Smooth muscle cell of the brain vasculature (primary cell): ENCODE measurements at regions not wholly inside any gene's neighbourhood (a gene's known extent, or its start where the extent isn't known, plus 50 kb on each side); places are given as distances from the start of the nearest gene placed in this dataset.

Experiments
- DNase-seq: peaks from one replicate; pipeline ENCODE4 v3.0.0-alpha.2; 2012; ENCODE audit warnings: low read depth, low spot score

DNA sequence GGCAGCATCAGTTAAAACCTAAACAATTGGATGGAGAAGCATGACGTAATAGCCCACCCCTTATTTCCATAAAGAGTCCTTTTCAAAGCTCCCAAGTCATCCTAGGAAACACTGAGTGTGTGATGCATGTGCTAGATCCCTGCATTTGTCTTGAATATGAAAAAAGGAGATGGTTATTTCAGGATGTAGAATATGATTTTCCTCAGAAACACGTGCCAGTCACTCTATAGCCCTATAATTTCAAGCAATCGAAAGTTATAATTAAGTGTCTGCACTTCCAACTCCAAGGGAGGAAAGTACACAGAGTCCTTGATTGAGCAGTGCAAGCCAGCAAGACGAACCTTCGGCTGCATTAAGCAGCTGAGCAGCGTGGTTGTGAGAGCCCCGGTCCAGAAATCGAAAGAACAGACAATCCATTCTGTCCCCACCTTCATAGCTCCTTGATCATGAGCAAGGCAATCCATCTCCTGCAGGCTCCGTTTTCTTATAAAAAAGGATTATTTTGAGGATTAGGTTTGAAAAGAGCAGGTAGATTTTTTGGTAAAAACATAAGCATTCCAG is 287.7 kb downstream of the FBXO15 start:
- DNase-seq, result no peak

DNA sequence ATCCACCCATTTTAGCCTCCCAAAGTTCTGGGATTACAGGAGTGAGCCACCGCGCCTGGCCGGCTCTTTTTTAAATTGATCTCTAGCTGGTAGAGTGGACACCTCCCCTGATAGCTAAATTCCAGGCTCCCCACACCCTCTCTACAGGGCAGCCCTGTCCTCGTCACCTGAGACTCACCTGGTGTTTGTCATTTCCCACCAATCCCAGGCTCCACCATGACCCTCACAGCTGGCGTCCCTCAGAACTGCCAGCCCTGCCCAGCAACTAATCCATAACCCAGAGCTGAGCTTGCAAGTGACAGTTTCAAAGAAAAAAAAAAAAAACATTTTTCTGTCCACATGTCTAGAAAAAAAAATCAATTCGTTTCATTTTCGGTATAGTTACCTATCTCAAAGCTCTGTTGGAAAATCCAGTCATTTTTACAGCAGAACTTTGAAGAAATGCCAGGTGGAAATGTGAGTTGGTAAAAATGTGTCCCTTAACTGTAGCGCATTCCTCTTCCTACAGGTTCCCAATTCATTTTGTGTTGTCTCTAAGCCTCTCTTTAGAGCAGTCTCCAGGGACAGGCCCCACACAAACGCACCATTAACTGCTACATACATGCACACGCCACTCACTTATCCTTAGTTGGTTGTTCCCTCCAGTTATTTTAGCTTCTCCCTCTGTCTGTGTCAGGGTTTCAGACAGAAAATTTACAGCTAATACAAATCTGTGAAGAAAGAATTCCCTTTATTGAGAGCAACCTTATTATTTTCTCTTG is 294.7 kb downstream of the FBXO15 start:
- DNase-seq, result no peak

DNA sequence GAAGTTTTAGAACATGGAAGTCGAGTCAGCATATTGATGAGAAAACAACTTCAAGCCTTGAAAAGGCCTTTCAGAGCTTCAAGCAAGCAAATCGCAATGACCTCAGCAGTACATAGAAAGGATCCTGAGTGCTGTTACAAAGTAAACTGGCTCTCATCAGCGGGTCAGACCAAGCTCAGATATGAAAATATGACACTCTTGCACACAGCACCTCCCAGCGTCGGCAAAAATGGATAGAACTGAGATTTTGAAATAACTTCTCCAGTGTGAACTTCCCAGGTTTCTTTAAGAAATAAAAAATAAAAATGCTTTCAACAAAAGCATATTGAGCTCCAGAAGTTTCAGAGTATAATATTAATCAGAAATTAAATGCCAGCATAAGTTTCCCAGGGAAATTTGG is 296.9 kb downstream of the FBXO15 start:
- DNase-seq, result no peak

DNA sequence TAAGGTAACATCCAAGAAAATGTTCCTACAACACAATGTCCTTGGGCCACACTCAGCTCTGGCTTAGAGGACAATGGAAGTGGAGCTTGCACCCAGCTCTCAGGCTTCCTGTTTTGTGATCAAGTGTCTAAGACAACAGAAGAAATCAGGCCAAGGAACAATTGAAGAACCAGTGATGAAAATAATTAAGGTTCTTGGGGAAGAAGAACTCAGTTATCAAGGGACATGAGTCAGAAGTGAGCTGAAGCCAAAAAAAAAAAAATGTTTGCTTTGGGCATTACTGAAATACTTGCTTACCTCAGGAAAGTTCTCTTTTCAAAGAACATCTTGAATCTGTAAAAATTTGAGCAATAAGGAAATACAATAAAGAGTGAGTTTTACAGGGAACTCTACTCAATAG is 299.0 kb downstream of the FBXO15 start:
- peak; percentile 51 for DNase-seq

DNA sequence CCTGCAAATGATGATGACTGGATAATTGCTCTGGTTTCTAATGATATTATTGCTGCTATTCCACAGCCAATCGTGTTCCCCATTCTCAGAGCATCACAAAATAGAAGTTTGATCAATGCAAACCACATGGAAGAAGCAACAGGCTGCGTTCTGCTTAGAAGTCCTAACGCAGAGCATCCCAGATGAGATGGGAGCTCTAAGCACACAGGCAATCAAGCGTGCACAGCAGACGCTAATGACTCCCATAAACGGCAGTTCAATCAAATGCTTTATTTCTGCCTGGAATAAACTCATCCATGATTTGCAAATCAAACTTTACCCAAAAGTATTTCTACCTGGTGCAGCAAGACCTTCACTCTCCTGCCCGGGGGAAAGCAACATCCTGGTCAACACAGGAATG is 304.2 kb downstream of the FBXO15 start:
- DNase-seq, result no peak

DNA sequence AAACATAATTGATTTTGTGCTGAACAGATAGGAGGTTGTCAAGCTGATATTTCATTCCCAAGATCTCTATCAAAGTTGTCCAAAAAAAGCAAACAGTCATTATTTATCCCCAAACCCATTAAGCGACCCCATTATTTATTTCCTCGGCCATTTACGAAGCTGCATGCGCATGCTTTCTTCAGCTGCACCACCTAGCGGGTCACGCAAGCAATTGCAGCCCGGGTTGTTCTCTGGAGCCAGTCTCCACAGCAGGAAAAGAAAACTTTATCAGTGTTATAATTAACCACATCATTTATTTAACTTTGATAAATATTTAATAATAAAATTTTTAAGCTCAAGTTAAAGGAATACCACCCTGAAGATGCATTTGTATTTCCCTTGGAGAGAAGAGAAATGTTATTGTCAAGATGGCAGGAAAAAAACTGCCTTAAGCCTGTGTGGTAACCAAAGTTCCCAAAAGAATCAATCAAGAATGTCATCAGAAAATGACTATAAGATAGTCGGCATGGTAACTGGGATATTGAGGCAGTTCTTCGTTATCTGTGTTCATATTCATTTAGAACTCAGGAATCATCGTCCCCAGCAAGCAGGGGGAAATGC is 304.7 kb downstream of the FBXO15 start:
- peak; percentile 26 for DNase-seq

DNA sequence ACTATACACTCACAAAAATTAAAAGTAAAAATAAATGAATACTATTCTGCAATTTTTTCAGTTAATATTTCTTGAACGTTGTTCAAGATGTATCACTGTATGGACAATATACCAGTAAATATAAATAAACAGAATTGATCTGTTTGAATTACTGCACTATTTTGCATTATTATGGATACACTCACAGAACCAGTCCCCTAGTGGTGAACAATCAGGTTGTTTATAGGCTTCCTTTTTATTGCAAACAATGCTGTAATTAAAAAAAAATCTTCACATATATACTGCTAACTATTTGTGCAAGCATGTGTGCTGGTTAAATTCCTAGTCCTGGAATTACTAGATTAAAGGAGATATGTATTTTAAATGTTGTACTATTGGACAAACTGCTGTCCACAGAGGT is 306.0 kb downstream of the FBXO15 start:
- DNase-seq, result no peak

DNA sequence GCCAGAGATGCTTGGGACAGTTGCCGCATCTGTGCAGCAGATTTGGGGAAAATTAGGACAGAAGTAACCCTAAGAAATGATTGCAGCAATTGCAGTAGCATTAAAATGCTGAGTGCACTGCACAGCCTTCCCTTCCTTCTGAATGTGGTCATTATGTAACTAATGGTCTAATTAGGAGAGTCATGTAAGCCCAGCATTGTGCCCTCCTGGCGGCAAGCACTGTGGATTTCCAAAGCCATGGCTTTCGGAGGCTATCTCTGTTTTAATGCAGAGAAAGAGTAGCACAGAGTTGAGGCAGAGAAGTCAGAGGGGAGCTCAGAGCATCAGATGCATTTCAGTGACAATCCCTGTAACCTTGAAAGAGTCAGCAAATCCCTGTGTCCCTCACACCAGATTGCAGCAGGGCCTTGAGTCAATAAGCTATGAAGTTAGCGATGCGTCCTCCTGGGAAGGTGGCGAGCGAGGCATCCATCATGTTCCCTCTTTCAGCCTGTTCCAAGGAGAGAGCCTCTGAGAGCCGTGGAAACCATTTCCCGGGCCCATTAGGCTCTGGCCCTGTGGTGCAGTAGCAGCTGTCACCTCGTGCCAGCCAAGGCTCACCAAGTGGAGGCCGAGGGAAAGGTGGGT is 307.2 kb downstream of the FBXO15 start:
- DNase-seq, result no peak

DNA sequence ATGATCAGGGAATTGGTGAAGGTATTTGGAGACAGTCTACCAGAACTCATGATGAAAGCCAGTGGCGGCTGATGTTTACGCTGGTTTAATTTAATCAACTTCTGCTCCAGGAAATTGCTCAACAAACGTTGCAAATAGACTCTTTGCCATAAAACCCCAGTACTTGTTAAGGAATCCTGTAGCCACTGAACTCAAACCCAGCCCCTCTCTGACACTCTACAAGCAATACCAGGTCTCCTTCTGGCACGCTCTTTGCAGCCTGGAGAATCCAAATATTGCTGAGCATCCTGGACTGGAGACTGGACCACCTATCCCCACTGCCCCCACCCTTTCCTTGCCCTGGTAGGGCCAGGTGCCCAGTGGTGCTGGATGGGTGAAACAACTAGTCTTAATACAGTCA is 308.2 kb downstream of the FBXO15 start:
- DNase-seq, result no peak

DNA sequence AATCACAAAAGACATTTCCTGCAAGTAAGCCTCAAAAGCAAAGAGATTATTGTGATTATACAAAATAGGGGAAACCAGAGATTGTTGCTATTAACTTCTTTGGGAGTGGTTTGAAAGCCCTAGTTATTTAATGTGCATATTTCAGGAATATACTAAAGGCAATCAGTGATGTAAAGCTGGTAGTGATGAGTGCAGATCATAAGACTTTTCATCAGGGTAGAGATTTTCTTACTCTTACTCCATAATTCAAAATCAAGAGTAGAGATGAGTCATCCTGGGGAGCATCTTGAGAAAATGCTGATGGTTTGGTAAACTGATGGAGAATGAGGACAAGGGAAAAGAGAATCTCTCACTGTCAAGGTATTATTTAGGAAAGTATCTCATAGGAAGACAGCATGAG is 309.5 kb downstream of the FBXO15 start:
- DNase-seq, result no peak

DNA sequence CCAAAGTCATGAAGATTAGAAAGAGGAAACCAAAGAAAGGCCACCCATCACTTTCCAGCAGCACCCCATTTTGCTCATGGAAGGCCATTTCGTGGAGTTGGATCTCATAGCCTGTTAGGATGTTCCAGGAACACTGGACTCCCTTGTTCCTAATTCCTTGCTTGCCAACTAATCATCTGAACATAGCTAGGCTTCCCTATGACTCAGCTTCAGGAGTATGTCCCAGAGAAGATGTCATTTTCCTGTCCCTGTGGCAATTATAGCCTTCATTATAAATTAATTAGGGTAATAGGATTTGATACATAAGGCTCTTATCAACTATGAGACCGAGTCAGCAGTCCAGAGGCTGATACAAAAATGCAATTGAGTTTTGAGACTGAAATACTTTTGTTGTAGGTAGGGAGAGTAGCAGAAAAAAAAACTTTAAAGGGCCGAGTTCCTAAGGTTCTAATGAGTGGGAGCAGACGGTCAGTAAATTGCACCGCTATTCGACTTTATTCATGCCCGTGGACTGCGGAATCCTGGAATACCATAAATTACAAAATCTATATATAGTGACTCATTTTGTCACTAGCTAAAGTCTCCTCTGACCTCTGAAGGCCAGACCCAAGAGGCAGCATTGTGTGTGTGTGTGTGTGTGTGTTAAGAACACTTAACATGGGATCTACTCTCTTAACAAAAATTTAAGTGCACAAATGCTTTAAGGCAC is 311.8 kb downstream of the FBXO15 start:
- DNase-seq, result no peak

DNA sequence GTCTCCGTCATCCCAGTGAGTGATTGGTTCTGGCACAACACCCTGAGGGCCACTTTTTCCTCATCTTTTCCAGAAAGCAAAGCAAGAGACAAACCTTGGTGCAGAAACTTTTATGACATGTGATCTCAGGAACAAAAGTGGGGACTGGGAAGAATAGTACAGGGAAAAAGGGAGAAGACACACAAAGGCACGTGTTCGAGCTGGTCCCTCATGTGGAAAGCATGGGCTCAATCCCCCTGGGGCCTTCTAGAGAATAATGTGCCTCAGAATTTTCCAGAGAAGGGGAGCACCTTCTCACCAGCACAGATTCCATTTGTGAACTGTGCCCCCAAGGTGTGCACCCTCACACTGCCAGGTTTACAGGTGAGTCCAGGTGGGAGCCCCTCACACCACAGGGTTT is 312.6 kb downstream of the FBXO15 start:
- DNase-seq, result no peak

DNA sequence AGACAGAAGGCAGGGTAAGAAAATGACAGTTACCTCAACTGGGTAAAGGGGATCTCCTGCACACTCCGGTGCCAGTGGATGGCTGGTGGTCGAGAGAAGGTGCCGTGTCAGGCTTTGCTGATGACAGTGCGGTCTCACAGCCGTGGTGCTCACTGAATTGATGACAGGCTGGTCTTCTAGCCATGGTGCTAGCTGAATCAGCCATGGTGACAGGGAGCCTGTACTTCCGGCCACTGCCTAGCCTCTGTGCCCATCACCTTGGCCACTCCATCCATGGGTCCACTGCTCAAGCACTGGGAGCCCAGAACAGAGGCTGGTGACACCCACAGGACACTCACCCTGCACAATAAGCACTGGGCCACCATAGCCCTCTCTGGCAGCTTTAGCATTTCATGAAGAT is 315.9 kb downstream of the FBXO15 start:
- DNase-seq, result no peak

DNA sequence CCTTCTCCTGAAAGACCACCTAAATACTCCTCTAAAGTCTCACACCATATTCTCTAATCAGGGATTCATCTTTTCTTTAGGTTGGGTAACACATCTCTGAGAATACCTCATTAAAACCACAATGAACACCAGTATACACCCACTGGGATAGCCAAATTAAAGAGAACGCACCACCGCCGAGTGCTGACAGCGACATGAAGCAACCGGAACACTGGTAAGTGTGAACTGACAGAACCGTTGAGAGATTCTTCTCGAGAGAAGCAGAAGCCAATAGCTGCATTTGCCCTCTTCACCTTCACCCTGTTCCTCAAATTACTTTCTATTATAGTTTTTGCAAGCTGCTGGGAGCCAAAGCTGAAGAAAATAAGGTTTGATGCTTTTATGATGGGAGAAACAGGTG is 318.5 kb downstream of the FBXO15 start:
- no peak for DNase-seq

DNA sequence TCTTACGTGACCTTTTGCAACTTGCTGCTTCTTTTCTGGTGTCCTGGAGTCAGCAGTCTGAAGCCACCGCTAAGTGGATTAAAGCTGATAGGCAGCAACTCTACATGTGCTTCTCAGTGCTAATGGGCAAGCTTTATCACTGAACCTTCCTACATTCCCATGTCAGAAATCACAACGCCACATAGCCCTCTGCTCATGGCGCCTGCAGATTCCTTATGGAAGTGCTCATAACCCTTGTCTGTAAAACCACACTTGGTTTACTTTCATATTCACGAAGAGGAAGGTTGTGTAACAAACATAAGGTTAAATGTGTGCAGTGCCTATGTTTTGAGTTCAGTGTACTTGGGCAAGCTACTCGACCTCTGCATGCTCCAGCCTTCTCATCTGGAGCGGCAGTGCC is 319.8 kb downstream of the FBXO15 start:
- DNase-seq, result no peak

DNA sequence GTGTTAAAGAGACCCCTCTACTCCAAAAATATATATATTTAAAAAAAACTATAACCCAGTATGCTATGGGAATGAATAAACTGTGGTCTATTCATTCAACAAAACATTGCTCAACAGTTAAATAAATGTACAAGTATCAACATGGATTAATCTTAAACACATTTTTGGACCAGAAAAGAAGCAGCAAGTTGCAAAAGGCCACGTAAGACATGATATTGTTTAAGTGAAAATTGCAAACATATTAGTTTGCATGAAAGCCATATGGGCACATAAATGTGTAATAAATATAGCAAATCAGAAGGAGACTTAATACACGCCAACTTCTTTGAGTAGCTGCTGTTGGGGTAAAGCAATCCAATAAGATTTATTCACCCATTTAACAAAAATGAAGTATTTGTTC is 321.5 kb downstream of the FBXO15 start:
- DNase-seq, result no peak

DNA sequence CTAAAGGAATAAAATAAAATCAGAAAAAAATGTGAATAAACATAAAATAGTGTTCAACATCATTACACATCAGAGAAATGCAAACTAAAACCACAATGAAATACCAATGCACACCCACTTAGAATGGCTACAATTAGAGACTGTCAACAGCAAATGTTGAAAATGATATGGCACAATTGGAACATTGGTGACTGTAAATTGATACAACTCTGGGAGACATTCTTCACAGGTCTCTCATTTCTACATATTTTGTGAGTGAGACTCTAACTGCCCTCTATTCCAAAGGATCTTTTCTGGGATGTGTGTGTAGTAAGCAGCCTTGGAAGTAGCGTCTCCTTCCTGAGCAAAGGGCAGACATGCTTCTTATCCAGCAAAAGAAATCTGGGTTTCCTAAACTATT is 323.0 kb downstream of the FBXO15 start:
- DNase-seq, result no peak

DNA sequence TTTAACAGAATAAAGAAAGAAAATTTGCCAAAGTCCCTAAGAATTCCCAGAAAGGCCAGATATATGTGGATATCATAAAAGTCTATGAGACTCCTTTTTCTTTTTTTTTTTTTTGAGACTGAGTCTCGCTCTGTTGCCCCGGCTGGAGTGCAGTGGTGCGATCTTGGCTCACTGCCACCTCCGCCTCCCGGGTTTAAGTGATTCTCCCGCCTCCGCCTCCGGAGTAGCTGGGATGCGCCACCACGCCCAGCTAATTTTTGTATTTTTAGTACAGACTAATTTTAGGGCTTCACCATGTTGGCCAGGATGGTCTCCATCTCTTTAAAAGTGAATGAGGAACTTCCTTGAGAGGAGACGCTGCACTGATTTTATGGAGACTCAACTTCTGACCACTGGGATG is 335.2 kb downstream of the FBXO15 start:
- DNase-seq, result no peak

DNA sequence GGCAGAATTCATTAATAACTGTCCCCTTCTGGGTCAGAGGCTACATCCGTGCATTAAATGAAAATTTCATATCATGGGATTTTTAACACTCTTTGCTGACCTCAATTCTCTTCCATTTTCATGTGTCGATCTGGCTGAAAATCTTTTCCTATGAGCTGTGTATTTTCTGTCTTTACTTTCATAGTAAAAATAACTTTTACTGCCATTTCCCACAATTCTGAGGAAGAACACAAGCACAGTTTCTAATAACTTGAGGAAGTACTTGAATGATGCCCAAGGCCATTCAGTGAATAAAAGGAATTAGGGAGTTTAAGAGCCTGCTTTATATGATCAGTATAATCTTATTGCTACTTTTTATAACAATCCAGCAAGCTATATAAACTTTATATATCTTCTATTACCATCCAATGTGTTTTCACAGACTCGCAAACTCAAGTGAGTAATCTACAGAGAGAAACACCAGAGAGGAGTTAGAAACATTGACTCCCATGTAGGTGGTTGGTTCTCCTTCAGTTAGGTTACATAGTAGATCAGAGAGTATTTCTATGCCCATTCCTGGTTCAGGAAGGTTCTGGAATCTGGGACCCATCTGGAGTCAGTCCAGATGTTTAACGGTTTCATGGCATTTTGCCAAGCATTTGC is 340.0 kb downstream of the FBXO15 start:
- no peak for DNase-seq

DNA sequence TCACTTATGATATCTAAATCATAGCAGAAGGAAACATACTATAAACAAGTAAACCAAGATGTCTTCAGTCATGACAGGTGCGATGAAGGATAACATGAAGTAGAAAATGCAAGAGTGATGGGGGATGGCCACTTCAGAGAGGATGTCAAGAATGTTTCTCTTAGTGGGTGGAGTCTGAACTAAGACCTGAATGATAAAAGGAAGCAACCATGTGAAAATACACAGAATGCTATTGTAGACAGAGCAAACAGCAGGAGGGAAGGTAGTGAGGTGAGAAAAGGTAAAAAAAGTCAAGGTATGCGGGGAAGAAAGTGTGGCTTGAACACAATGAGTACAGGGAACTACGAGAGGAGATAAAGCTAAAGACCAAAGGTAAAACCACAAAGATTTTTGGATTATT is 341.6 kb downstream of the FBXO15 start:
- no peak for DNase-seq

DNA sequence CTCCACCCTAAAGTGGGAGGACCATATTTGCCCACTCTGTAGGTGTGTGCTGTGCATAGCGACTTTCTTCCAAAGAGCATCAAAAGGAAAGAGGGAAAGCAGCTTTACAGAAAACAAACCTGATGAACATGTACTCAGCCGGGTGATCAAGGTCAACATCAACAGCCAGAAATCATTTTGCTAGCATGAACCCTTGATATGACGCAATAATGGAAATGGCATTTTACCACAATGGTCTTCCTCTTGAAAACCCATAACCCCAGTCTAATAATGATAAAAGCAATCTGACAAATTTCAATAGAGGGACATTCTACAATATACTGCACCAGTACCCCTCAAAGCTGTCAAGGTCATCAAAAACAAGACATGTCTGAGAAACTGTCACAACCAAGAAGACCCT is 350.2 kb downstream of the FBXO15 start:
- no peak for DNase-seq

DNA sequence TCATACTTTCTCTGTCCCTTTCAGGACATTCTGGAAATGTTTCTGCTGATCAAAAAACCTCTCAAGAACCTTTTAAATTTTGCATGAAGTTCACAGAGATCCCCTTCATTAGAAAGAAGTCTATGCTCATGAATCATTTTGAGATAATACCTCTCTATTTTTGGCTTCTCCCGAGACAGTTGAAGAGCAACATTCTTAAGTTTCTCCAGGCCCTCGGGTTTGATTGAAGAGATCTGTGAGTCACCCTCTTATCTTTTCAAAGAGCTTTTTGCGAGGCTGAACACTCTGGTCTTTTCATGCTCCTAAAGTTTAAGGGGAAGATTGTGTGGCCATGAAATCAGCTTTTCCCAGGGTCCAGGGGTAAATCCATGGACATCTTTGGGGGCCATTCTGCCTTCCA is 354.2 kb downstream of the FBXO15 start:
- no peak for DNase-seq
